ENCODE measurements at regions not wholly inside any gene's neighbourhood (a gene's known extent, or its start where the extent isn't known, plus 50 kb on each side); places are given as distances from the start of the nearest gene placed in this dataset.

- no peak for DNase-seq (ENCODE audit: low read depth)
- no peak for TF ChIP-seq CTCF (IDR thresholded peaks at IDR 0.05; ENCODE audit: low read length, missing control alignments)
- H3K4me3 ChIP-seq (replicated peaks; ENCODE audit: low read depth, low read length) = no peak overlapping the region
These were observed 429.5 kb downstream of the NPHP4 start for GRCh38 chr1:5562769-5563168.

- no peak for DNase-seq (ENCODE audit: low read depth)
- no peak overlapping the region for H3K4me3 ChIP-seq (replicated peaks; ENCODE audit: low read depth, low read length)
- TF ChIP-seq CTCF (IDR thresholded peaks at IDR 0.05; ENCODE audit: low read length, missing control alignments) = no peak
These were observed 429.9 kb downstream of the NPHP4 start for GRCh38 chr1:5562331-5562730.

- TF ChIP-seq CTCF (IDR thresholded peaks at IDR 0.05; ENCODE audit: low read length, missing control alignments) = no peak
- no peak overlapping the region for H3K4me3 ChIP-seq (replicated peaks; ENCODE audit: low read depth, low read length)
- no peak for DNase-seq (ENCODE audit: low read depth)
These were observed 433.1 kb downstream of the NPHP4 start for GRCh38 chr1:5559078-5559477.

- no peak for TF ChIP-seq CTCF (IDR thresholded peaks at IDR 0.05; ENCODE audit: low read length, missing control alignments)
- no peak for DNase-seq (ENCODE audit: low read depth)
These were observed 436.4 kb downstream of the NPHP4 start for GRCh38 chr1:5555853-5556252.

GRCh38 chr1:5554784-5555183 lies 437.4 kb downstream of the NPHP4 start:
- TF ChIP-seq CTCF (IDR thresholded peaks at IDR 0.05; ENCODE audit: low read length, missing control alignments) = no peak
- no peak for DNase-seq (ENCODE audit: low read depth)
- no peak overlapping the region for H3K4me3 ChIP-seq (replicated peaks; ENCODE audit: low read depth, low read length)

More at GRCh38 chr1:5555853-5556252, 436.4 kb downstream of the NPHP4 start:
- no peak overlapping the region for H3K4me3 ChIP-seq (replicated peaks; ENCODE audit: low read depth, low read length)

- H3K4me3 ChIP-seq (replicated peaks; ENCODE audit: low read depth, low read length) = no peak overlapping the region
- DNase-seq (ENCODE audit: low read depth) = no peak
- TF ChIP-seq CTCF (IDR thresholded peaks at IDR 0.05; ENCODE audit: low read length, missing control alignments) = no peak
These were observed 438.1 kb downstream of the NPHP4 start for GRCh38 chr1:5554111-5554510.

GRCh38 chr1:5552787-5553484 lies 439.3 kb downstream of the NPHP4 start:
- no peak overlapping the region for H3K4me3 ChIP-seq (replicated peaks; ENCODE audit: low read depth, low read length)
- DNase-seq (ENCODE audit: low read depth) = no peak
- no peak for TF ChIP-seq CTCF (IDR thresholded peaks at IDR 0.05; ENCODE audit: low read length, missing control alignments)

Measured in fibroblast of pulmonary artery (primary cell).